Panc1 (cell line): ENCODE measurements at regions not wholly inside any gene's neighbourhood (a gene's known extent, or its start where the extent isn't known, plus 50 kb on each side); places are given as distances from the start of the nearest gene placed in this dataset.

Experiments used
- ATAC-seq: fragments of 200-7000 bp; cut with Tn5 transposase; 2 replicates; pipeline ENCODE4 v1.9.1; 2020; ENCODE audit warnings: mild to moderate bottlenecking, moderate library complexity
- BruUV-seq: library from RNA; stranded (reverse); fragments of 400-500 nt; replicated peaks from 2 replicates; lab custom pipeline; 2021; lab: Mats Ljungman, UMichigan
- CTCF ChIA-PET: fragments of 300-600 bp; sonication (Branson Sonifier 250); formaldehyde crosslinking; loops from one replicate; lab custom pipeline; 2022; ENCODE audit warnings: antibody characterized with exemption; lab: Charles Lee
- POLR2A ChIA-PET: fragments of 300-600 bp; sonication (Branson Sonifier 250); formaldehyde crosslinking; loops from one replicate; lab custom pipeline; 2022; ENCODE audit warnings: antibody characterized with exemption; lab: Charles Lee
- DNase-seq: peaks from one replicate; pipeline ENCODE4 v3.0.0-alpha.2; 2010; ENCODE audit warnings: low read depth, low spot score
- H3K27ac ChIP-seq: 2 replicates; pipeline ENCODE4 v1.5.1; 2011; ENCODE audit warnings: mild to moderate bottlenecking, low read length, inconsistent platforms
- H3K27me3 ChIP-seq: fragments of 200-500 bp; sonication (Bioruptor generic); 2 replicates; pipeline ENCODE4 v1.6.0; 2014; ENCODE audit warnings: low read length, inconsistent platforms; ENCODE audit not compliant: control insufficient read depth, insufficient read depth
- H3K36me3 ChIP-seq: fragments of 200-500 bp; sonication (Bioruptor generic); 2 replicates; pipeline ENCODE4 v1.5.1; 2014; ENCODE audit warnings: inconsistent platforms, mild to moderate bottlenecking, low read length, moderate library complexity; ENCODE audit not compliant: control insufficient read depth, insufficient read depth
- H3K4me1 ChIP-seq: 2 replicates; pipeline ENCODE4 v1.5.1; 2011; ENCODE audit warnings: inconsistent platforms, mild to moderate bottlenecking, low read length, moderate library complexity; ENCODE audit not compliant: control insufficient read depth, insufficient read depth
- H3K4me3 ChIP-seq, 2 experiments: 2 replicates each; pipeline ENCODE4 v1.5.1; 2011 to 2012; ENCODE audit warnings: low read depth in 2 of 2, low read length in 2 of 2, mild to moderate bottlenecking in 2 of 2, inconsistent platforms in 1 of 2, moderate library complexity in 1 of 2
- H3K9me3 ChIP-seq: fragments of 200-500 bp; sonication (Bioruptor generic); 2 replicates; pipeline ENCODE4 v1.5.1; 2014; ENCODE audit warnings: low read depth, mild to moderate bottlenecking, inconsistent platforms, low read length, moderate library complexity; ENCODE audit not compliant: control insufficient read depth, insufficient read depth
- CTCF ChIP-seq: fragments of 450-650 bp; IDR thresholded peaks from 2 replicates; pipeline ENCODE4 v1.5.1; 2017; ENCODE audit warnings: mild to moderate bottlenecking
- POLR2AphosphoS5 ChIP-seq: IDR thresholded peaks from 2 replicates; pipeline ENCODE4 v1.6.1; 2012; ENCODE audit warnings: mild to moderate bottlenecking, low read depth, low read length, moderate library complexity
- REST ChIP-seq, 2 experiments: IDR thresholded peaks; 2 replicates each; pipeline ENCODE4 v1.6.1; 2011 to 2012; ENCODE audit warnings: low read depth in 2 of 2, control low read depth in 1 of 2, low read length in 1 of 2, mild to moderate bottlenecking in 1 of 2, moderate library complexity in 1 of 2; ENCODE audit not compliant: insufficient read depth in 1 of 2
- SIN3A ChIP-seq: IDR thresholded peaks from 2 replicates; pipeline ENCODE4 v1.6.1; 2012; ENCODE audit warnings: low read depth, mild to moderate bottlenecking, low read length, moderate library complexity, borderline replicate concordance; ENCODE audit not compliant: insufficient read depth
- TCF7L2 ChIP-seq: IDR thresholded peaks from 2 replicates; pipeline ENCODE4 v1.6.1; 2011; ENCODE audit warnings: mild to moderate bottlenecking, low read depth, low read length, inconsistent platforms
- in situ Hi-C: cut with HindIII; loops from 2 replicates; pipeline ENCODE4 v1.10.0; 2016; ENCODE audit warnings: low sequenced_read_pairs, low pct_unique_long_range_greater_than_20kb
- intact Hi-C: fragments of 100-400 bp; cut with micrococcal nuclease; formaldehyde crosslinking; loops from one replicate; pipeline ENCODE4 v1.10.0; 2022; ENCODE audit not compliant: unreplicated experiment

DNA sequence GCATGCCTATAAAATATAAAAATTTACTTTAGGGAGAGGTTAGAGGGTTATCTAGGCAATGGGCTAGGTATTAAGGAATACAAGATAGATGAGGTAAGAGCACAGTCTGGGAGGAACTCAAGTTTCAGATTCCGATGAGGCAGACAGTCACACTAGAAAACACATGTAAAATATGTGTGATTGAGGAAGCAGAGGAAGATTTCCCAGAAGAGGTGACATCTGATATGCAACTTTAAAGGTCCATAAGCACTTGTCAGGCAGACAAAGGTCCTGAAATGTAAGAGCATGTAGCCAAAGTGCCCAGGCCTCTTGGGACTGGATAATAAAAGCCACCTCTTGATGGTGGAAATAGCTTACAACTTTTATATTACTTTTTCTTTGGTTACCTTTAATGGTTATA lies 81.1 kb upstream of the AADAT start:
- in situ Hi-C loops = no loop called here
- H3K4me1 ChIP-seq = no peaks in the 10 kb centered on the region
- no peak overlapping the region for H3K4me3 ChIP-seq
- H3K27me3 ChIP-seq = no peaks in the 10 kb centered on the region
- BruUV-seq = no TSS peak
- H3K9me3 ChIP-seq = no peaks in the 10 kb centered on the region
- DNase-seq (no peak), ATAC-seq (no peak)
- H3K27ac ChIP-seq = no peak overlapping the region
- CTCF ChIA-PET = no interaction called here
- intact Hi-C loops = no loop called here
- TF ChIP-seq REST (IDR thresholded peaks at IDR 0.05; ENCODE audit: insufficient read depth in 1 of 2, low read depth in 2 of 2, low read length in 1 of 2) = no peak
- TF ChIP-seq TCF7L2 = no peak
- TF ChIP-seq SIN3A = no peak
- no peak for TF ChIP-seq CTCF
- TF ChIP-seq POLR2AphosphoS5 = no peak
- POLR2A ChIA-PET = no interaction called here
- no peaks in the 10 kb centered on the region for H3K36me3 ChIP-seq

- in situ Hi-C loops = no loop called here
- POLR2A ChIA-PET = no interaction called here
Observed at GRCh38 chr4:170169699-170170098, 79.9 kb upstream of the AADAT start.

More at GRCh38 chr4:170169699-170170098, 79.9 kb upstream of the AADAT start:
- ATAC-seq (no peak), DNase-seq (no peak)
- Histone ChIP-seq H3K36me3 (no peaks in the 10 kb centered on the region), H3K9me3 (no peaks in the 10 kb centered on the region), H3K4me3 (no peak overlapping the region), H3K27ac (no peak overlapping the region), H3K4me1 (no peaks in the 10 kb centered on the region), H3K27me3 (no peaks in the 10 kb centered on the region)
- no TSS peak for BruUV-seq
- no peak for TF ChIP-seq CTCF
- no peak for TF ChIP-seq TCF7L2
- TF ChIP-seq REST (IDR thresholded peaks at IDR 0.05; ENCODE audit: insufficient read depth in 1 of 2, low read depth in 2 of 2, low read length in 1 of 2) = no peak
- TF ChIP-seq SIN3A = no peak
- TF ChIP-seq POLR2AphosphoS5 = no peak
- intact Hi-C loops = no loop called here
- CTCF ChIA-PET = no interaction called here
